Fibroblast of skin of right biceps (primary cell): ENCODE measurements at regions not wholly inside any gene's neighbourhood (a gene's known extent, or its start where the extent isn't known, plus 50 kb on each side); places are given as distances from the start of the nearest gene placed in this dataset.
A peak's percentile ranks its signal among the peaks of the same experiment; 100 is the strongest.
"Not testable (repeated sequence)": the region's sequence is repeated elsewhere in the genome, so short reads cannot be mapped to it uniquely, and the experiment has no call there.

Source experiments
- DNase-seq: peaks from one replicate; pipeline ENCODE4 v3.0.0-alpha.2; 2013

DNA sequence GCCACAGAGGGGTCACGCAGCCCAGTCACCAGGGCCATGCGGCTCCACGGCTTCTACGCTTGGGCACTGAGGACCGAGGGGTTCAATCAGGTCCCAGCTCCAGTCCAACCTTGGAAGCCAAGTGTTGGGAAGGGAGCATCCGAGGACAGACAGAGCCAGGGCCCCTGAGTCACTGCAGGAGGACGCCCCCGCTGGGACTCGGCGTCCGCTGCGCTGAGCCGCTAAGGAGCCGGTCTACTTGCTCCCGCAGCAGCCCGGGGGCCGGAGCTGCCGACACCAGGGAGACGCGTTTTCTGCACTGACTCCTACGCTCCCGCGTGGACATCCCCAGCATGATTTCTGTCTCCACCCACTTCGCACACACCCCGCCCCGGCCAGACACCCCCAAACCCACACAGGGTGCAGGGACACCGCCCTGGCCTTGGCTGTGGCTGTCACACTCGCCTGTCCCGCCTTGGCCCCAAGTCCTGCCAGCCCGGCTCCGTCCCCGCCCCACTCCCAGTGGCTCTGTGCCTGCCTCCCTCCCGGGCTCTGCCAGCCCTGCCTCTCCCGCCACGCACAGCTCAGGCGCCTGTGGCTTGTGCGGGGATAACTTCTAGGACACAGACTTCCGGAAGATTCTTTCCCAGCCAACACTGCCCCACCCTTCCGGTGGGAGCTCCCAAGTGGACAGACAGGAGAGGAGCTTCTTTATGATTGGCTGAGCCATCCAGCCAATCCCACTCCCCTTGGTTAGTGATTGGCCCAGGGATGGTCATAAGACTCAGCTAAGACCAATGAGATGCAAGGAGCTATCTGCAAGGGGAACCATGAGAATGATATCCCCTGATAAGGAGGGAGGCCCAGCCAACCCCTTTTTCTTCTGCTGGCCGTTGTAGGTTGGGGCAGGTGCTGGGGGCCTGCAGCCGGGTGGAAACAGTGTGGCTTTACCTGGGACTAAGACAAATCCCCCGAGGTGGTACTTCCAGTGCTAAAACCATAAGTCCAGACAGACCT, 118.9 kb upstream of the SFSWAP start:
- DNase-seq = no peak

- DNase-seq = no peak
These were observed 117.9 kb upstream of the SFSWAP start for GRCh38 chr12:131592972-131593371.

DNA sequence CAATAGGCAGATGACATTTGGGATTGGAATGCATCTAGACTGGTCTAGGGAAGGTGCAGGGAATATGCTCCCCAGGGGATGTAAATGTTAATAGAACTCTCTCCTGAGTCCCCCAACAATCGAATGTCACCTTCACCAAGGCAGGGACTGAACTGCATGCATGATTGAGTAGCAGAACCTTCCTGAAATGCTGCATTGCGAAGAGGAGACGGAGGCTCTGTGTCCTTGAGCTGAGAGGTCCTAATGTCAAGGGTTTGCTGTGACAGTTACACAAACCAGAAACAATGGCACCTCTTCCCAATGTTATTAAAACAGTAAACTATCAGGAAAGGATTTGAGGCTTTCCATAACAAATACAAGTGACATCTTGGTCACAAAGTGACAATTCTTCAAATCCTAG, 117.5 kb upstream of the SFSWAP start:
- no peak for DNase-seq

DNA sequence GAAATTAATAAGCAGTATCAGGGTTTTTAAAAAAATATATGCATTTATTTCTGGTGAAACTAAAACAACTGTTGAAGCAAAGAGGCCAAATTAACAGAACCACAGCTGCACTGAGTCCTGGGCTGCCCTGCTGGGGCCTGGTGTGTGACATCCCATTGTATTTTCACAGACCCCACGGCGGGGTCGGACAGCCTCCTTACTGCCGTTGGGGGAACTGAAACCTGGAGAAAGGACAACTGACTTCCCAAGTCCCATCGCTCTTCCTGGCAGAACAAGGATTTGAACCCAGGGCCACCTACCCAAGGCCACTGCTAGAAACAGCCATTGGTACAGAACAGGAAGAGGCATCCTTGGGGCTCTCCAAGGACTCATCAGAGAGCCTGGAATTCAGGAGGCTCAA, 114.8 kb upstream of the SFSWAP start:
- DNase-seq = no peak

DNA sequence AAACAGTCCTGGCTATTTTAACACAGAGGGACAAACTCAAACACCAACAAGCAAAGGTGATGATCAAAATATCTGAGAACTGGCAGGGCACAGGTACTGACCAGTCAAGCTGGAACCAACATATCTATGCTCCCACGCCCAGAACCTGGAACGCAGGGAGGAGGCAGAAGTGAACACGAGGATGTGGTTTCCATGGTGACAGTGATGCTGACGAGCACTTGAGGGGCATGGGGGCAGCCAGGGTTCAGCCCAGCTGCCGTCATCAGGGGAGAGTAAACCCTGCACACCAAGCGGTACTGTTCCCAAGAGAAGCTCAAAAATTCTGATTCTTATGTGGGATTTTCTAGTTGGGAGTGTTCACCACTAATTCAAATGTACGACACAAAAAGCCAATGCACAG, 113.6 kb upstream of the SFSWAP start:
- no peak for DNase-seq

DNA sequence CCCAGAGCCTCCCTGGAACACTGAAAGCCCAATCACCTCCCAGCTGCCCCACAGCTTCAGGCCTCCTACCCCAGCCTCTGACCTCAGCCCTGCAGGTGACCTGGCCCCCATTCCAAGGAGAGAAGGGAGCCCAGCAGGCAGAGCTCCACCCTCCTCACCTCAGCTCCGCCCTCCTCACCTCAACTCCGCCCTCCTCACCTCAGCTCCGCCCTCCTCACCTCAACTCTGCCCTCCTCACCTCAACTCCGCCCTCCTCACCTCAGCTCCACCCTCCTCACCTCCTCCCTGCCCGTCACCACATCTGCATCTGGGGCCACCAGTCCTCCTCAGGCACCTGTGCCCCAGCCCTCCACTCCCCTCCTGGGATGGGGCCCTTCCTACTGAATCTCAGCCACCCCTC, 112.2 kb upstream of the SFSWAP start:
- no peak for DNase-seq

- no peak for DNase-seq
These were observed 111.4 kb upstream of the SFSWAP start for GRCh38 chr12:131599190-131600159.

DNA sequence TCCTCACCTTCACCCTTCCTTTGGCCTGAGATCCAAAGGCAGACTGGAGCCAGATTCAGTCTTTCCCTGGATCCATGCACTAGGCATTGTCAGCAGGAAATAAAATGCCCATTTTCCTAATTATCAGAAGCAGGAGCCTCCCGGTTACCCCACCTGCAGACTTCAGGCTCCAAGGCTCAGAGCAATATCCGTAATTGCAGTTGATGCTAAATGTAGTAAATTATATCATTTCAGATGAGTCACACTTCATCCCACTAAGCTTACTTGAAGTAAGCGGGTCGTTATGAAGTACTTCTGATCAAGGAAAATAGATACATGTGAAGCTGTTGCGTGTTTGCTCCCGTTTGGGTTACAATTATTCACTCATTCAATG, 110.7 kb upstream of the SFSWAP start:
- no peak for DNase-seq

GRCh38 chr12:131601499-131601898, 109.4 kb upstream of the SFSWAP start:
- DNase-seq = not testable (repeated sequence)

- no peak for DNase-seq
These were observed 107.6 kb upstream of the SFSWAP start for GRCh38 chr12:131603106-131603938.

GRCh38 chr12:131603939-131604795, 106.7 kb upstream of the SFSWAP start:
- DNase-seq = no peak

DNA sequence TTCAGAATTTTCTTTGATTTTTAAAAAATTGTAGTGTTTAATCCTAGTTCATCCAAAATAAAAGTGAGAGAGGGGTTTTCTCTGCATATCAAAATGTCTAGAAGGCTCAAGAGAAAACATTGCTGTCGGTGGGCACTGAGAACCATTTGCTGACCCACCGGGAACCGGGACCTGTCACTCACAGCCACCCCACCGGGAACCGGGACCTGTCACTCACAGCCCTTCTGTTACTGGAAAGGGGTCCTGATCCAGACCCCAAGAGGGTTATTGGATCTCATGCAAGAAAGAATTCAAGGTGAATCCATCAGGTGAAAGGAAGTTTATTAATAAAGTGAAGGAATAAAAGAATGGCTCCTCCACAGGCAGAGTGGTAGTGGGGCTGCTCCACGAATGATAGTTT, 106.0 kb upstream of the SFSWAP start:
- DNase-seq = no peak

- no peak for DNase-seq
These were observed 105.5 kb upstream of the SFSWAP start for GRCh38 chr12:131605304-131605829.

GRCh38 chr12:131606218-131606901, 104.5 kb upstream of the SFSWAP start:
- no peak for DNase-seq

DNA sequence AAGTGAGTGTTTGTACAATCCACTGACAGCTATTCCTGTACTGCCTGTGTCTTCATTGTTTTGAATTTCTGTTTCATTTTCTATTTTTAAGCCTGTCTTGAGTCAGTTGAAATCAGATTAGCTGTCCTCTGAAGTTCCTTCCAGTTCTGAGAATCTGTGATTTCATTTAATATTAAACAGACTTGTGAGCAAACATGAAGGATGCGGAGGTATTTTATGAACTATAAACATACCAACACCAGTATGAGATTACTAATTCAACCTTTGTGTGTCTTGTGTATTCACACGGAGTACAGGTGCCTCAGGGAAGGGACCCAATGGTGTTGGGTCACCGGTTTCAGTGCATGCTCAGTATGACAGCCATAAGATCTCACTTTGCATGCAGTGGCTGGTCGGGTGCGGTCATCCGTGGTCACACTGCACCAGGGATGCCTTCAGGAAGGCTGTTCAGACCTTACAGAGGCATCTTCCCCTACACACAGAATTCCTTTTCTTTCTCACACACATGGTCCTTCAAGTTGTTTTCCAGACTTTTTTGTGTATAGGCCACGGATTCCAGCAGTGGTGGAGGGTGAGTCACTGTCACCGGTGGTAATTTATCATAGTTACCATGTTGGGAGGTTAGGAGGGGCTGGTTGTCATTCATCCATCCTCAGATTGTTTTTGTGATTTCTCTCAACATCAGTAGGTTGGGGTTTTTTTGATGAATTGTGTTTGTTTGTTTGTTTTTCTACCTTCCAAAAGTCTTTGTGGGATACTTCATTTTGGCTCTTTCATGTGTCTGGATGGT, 103.0 kb upstream of the SFSWAP start:
- no peak for DNase-seq

- DNase-seq = peak; percentile 48
These were observed 101.9 kb upstream of the SFSWAP start for GRCh38 chr12:131608740-131609690.

GRCh38 chr12:131609762-131610161, 101.1 kb upstream of the SFSWAP start:
- no peak for DNase-seq

- no peak for DNase-seq
These were observed 100.7 kb upstream of the SFSWAP start for GRCh38 chr12:131610181-131610580.

- no peak for DNase-seq
These were observed 100.0 kb upstream of the SFSWAP start for GRCh38 chr12:131610891-131611290.
